IMR-90 (cell line): ENCODE measurements at regions not wholly inside any gene's neighbourhood (a gene's known extent, or its start where the extent isn't known, plus 50 kb on each side); places are given as distances from the start of the nearest gene placed in this dataset.

Experiments used
- ATAC-seq: fragments of 200-7000 bp; cut with Tn5 transposase; 2 replicates; pipeline ENCODE4 v1.9.1; 2020; ENCODE audit warnings: low read depth, mild to moderate bottlenecking, moderate library complexity
- BruUV-seq: library from RNA; stranded (reverse); fragments of 400-500 nt; replicated peaks from 2 replicates; lab custom pipeline; 2021; lab: Mats Ljungman, UMichigan
- CTCF ChIA-PET: fragments of 300-600 bp; formaldehyde crosslinking; extraction: SDS; loops from one replicate; lab custom pipeline; 2021; ENCODE audit warnings: antibody characterized with exemption; lab: Yijun Ruan, JAX
- POLR2A ChIA-PET: fragments of 300-600 bp; sonication (Branson Sonifier 250); formaldehyde crosslinking; loops from one replicate; lab custom pipeline; 2022; ENCODE audit warnings: antibody characterized with exemption; ENCODE audit not compliant: unreplicated experiment; lab: Charles Lee
- DNase-seq: peaks from one replicate; pipeline ENCODE4 v3.0.0; 2013
- H2AFZ ChIP-seq: replicated peaks from 2 replicates; pipeline ENCODE3; 2013; ENCODE audit warnings: low read length, mild to moderate bottlenecking; ENCODE audit not compliant: poor library complexity
- H2AK5ac ChIP-seq: 2 replicates; pipeline ENCODE4 v1.6.1; 2013; ENCODE audit warnings: low read depth, low read length, inconsistent platforms
- H2AK9ac ChIP-seq: replicated peaks from 2 replicates; pipeline ENCODE3; 2013; ENCODE audit warnings: mild to moderate bottlenecking, low read depth, low read length, moderate library complexity; ENCODE audit not compliant: poor library complexity
- H2BK120ac ChIP-seq: 2 replicates; pipeline ENCODE4 v1.6.1; 2013; ENCODE audit warnings: low read depth, low read length, inconsistent platforms
- H2BK15ac ChIP-seq: 3 replicates; pipeline ENCODE4 v1.6.1; 2013; ENCODE audit warnings: low read depth, low read length, inconsistent platforms
- H2BK20ac ChIP-seq: 2 replicates; pipeline ENCODE4 v1.6.1; 2013; ENCODE audit warnings: low read depth, mild to moderate bottlenecking, inconsistent platforms, low read length, moderate library complexity
- H2BK5ac ChIP-seq: 2 replicates; pipeline ENCODE4 v1.6.1; 2013; ENCODE audit warnings: mild to moderate bottlenecking, low read depth, low read length, inconsistent platforms; ENCODE audit not compliant: poor library complexity, severe bottlenecking
- H3K14ac ChIP-seq: replicated peaks from 2 replicates; pipeline ENCODE4 v1.6.1; 2013; ENCODE audit warnings: low read depth, low read length, inconsistent platforms
- H3K18ac ChIP-seq: 2 replicates; pipeline ENCODE4 v1.6.1; 2013; ENCODE audit warnings: low read depth, low read length, control low read depth
- H3K23ac ChIP-seq: 2 replicates; pipeline ENCODE4 v1.6.1; 2013; ENCODE audit warnings: low read depth, low read length, inconsistent platforms
- H3K27ac ChIP-seq: 2 replicates; pipeline ENCODE4 v1.5.1; 2013; ENCODE audit warnings: mild to moderate bottlenecking, control low read depth, low read length; ENCODE audit not compliant: insufficient read depth
- H3K27me3 ChIP-seq: 2 replicates; pipeline ENCODE4 v1.6.1; 2013; ENCODE audit warnings: low read length; ENCODE audit not compliant: control insufficient read depth, insufficient read depth
- H3K36me3 ChIP-seq: 2 replicates; pipeline ENCODE4 v1.6.1; 2013; ENCODE audit warnings: low read length, mixed read lengths; ENCODE audit not compliant: control insufficient read depth, insufficient read depth
- H3K4ac ChIP-seq: 2 replicates; pipeline ENCODE4 v1.6.1; 2013; ENCODE audit warnings: low read depth, low read length, inconsistent platforms
- H3K4me1 ChIP-seq: 2 replicates; pipeline ENCODE4 v1.6.1; 2013; ENCODE audit warnings: low read length, mixed read lengths; ENCODE audit not compliant: control insufficient read depth, insufficient read depth
- H3K4me2 ChIP-seq: 2 replicates; pipeline ENCODE4 v1.6.1; 2013; ENCODE audit warnings: low read depth, mild to moderate bottlenecking, control low read depth, low read length, moderate library complexity
- H3K4me3 ChIP-seq: 2 replicates; pipeline ENCODE4 v1.5.1; 2013; ENCODE audit warnings: low read depth, mild to moderate bottlenecking, control low read depth, low read length, moderate library complexity; ENCODE audit not compliant: insufficient read depth
- H3K56ac ChIP-seq: 2 replicates; pipeline ENCODE4 v1.6.1; 2013; ENCODE audit warnings: low read length, inconsistent platforms; ENCODE audit not compliant: insufficient read depth; ENCODE audit errors: extremely low read depth
- H3K79me1 ChIP-seq, 2 experiments: 2 replicates each; pipeline ENCODE4 v1.6.1; 2013; ENCODE audit warnings: low read length in 2 of 2, inconsistent platforms in 1 of 2, low read depth in 1 of 2
- H3K9ac ChIP-seq: 2 replicates; pipeline ENCODE4 v1.6.1; 2013; ENCODE audit warnings: low read depth, low read length, control low read depth
- H3K9me1 ChIP-seq: 2 replicates; pipeline ENCODE4 v1.6.1; 2013; ENCODE audit warnings: low read length, inconsistent platforms; ENCODE audit not compliant: insufficient read depth
- H3K9me3 ChIP-seq: 2 replicates; pipeline ENCODE4 v1.6.1; 2013; ENCODE audit warnings: low read length; ENCODE audit not compliant: control insufficient read depth, insufficient read depth
- H4K20me1 ChIP-seq: 2 replicates; pipeline ENCODE4 v1.6.1; 2013; ENCODE audit warnings: low read length, inconsistent platforms; ENCODE audit not compliant: insufficient read depth
- H4K5ac ChIP-seq: 2 replicates; pipeline ENCODE4 v1.6.1; 2013; ENCODE audit warnings: mild to moderate bottlenecking, low read depth, low read length, control low read depth
- H4K8ac ChIP-seq, 2 experiments: 2 replicates each; pipeline ENCODE4 v1.6.1; 2013; ENCODE audit warnings: low read depth in 2 of 2, low read length in 2 of 2, control low read depth in 1 of 2, inconsistent platforms in 1 of 2
- H4K91ac ChIP-seq: 2 replicates; pipeline ENCODE4 v1.6.1; 2013; ENCODE audit warnings: low read depth, low read length, inconsistent platforms; ENCODE audit not compliant: insufficient read depth
- POLR2A ChIP-seq: IDR thresholded peaks from 2 replicates; pipeline ENCODE4 v1.6.1; 2012; ENCODE audit warnings: mild to moderate bottlenecking, low read depth, low read length
- whole genome bisulfite sequencing, 2 experiments: methylation state at CpG; one replicate each; pipeline versions ENCODE4 v1.1.5 to v1.1.7; 2013; ENCODE audit warnings: missing lambda C conversion rate in 2 of 2; ENCODE audit not compliant: insufficient read length in 1 of 2; ENCODE audit errors: extremely low coverage in 2 of 2; 5-methylcytosine and 5-hydroxymethylcytosine counted together
- dilution Hi-C: fragments of 300-500 bp; cut with HindIII; formaldehyde crosslinking; loops from one replicate; pipeline ENCODE4 v1.14.3; 2018; ENCODE audit warnings: low sequenced_read_pairs; ENCODE audit not compliant: unreplicated experiment
- in situ Hi-C: fragments of 300-500 bp; cut with MboI; formaldehyde crosslinking; loops from 3 replicates; pipeline ENCODE4 v1.14.3; 2019; ENCODE audit warnings: low sequenced_read_pairs, inconsistent platforms, mixed read lengths
- intact Hi-C: fragments of 100-400 bp; cut with micrococcal nuclease; formaldehyde crosslinking; loops from 2 replicates; pipeline ENCODE4 v1.10.0; 2022

DNA sequence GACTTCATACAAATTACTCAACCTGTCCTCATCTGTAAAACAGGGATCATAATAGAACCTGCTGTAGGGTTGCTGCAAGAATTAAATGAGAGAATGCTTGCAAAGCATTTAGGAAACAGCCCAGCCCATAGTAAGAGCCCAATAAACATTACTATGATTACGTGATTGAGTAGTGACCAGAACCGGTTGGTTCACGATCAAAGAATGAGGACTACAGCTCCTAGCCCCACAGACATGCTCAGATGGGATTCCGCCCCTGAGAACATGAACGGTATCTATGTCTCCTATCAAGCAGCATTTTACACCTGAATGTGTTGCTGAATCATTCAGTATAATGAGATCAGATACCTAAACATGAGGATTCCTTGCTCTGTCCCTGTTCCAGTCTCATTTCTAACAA, 104.8 kb upstream of the ZNF648 start:
- Histone ChIP-seq H4K8ac (no peak overlapping the region), H3K27me3 (no peaks in the 10 kb centered on the region), H3K4ac (no peak overlapping the region), H4K5ac (no peak overlapping the region), H3K4me2 (no peak overlapping the region), H2BK15ac (no peak overlapping the region), H4K20me1 (no peaks in the 10 kb centered on the region), H4K91ac (no peak overlapping the region), H3K9me1 (no peaks in the 10 kb centered on the region), H2AK9ac (no peak overlapping the region), H3K9me3 (peaks cover 2% of the 10 kb centered on the region; the same call in 1 of the 2 replicates), H3K36me3 (no peaks in the 10 kb centered on the region), H3K18ac (no peak overlapping the region), H2BK120ac (no peak overlapping the region), H3K23ac (no peak overlapping the region), H2BK20ac (no peak overlapping the region), H3K79me1 (no peaks in the 10 kb centered on the region), H3K9ac (no peak overlapping the region), H2AK5ac (no peak overlapping the region), H3K56ac (no peak overlapping the region), H3K27ac (no peak overlapping the region), H3K14ac (no peak overlapping the region), H2BK5ac (no peak overlapping the region), H2AFZ (no peak overlapping the region), H3K4me3 (no peak overlapping the region), H3K4me1 (no peaks in the 10 kb centered on the region)
- BruUV-seq: no TSS peak
- intact Hi-C loops: no loop called here
- ChIA-PET CTCF (no interaction called here), POLR2A (no interaction called here)
- no CpG with 5 or more reads among the region's 5 CpGs for WGBS, 2 experiments
- in situ Hi-C loops: no loop called here
- dilution Hi-C loops: no loop called here
- DNase-seq (no peak), ATAC-seq (no peak)
- no peak for TF ChIP-seq POLR2A
